ENCODE measurements at regions not wholly inside any gene's neighbourhood (a gene's known extent, or its start where the extent isn't known, plus 50 kb on each side); places are given as distances from the start of the nearest gene placed in this dataset.

DNA sequence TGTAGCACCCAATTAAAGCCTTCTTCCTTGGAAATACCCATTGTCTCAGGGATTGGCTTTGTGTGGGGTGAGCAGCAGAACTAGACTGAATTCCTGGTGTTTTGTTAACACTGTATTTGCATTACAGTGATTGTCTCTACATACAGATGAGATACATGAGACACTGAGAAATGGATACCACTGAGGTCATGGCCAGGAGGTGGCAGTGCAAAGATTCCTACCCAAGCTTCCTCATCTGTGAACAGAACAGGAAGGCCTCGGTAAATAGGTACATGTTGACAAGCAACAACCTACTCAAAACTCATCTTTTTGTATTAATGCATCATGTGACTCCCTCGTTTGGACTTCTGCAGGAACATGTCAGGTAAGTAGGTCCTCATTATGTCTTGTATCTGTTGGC is 445.8 kb upstream of the RGPD4 start:
- no peaks in the 10 kb centered on the region for H4K20me1 ChIP-seq (ENCODE audit: control insufficient read depth, insufficient read depth, insufficient read length)
- H2AFZ ChIP-seq (ENCODE audit: low read length): no peak overlapping the region
- no peak overlapping the region for H3K4me2 ChIP-seq (ENCODE audit: insufficient read depth, insufficient read length, low read length)
- WGBS (ENCODE audit: extremely low coverage, insufficient read length, low lambda C conversion rate): no CpG with 5 or more reads among the region's 2 CpGs
- 0 out of 7 replicates have a peak overlapping the region, but pooled peaks of 1 of the 3 experiments have one; percentile 52 for H3K27ac Mint-ChIP-seq
- H3K27me3 Mint-ChIP-seq (ENCODE audit: low read depth): no peaks in the 10 kb centered on the region
- H2BK12ac ChIP-seq (ENCODE audit: insufficient read length, low read depth, low read length): no peak overlapping the region
- H3K9ac ChIP-seq (ENCODE audit: extremely low read depth, insufficient read length, low read length): no peak overlapping the region
- H3K23me2 ChIP-seq (ENCODE audit: insufficient read length, low read depth, low read length, poor library complexity, severe bottlenecking): no peaks in the 10 kb centered on the region
- H3K27me3 ChIP-seq (ENCODE audit: insufficient read depth, low read length): no peaks in the 10 kb centered on the region
- H4K91ac ChIP-seq (ENCODE audit: insufficient read length, low read depth, low read length): no peak overlapping the region
- H4K8ac ChIP-seq (replicated peaks; ENCODE audit: insufficient read length, low read depth, low read length): no peak overlapping the region
- H3K56ac ChIP-seq (ENCODE audit: insufficient read length, low read depth, low read length): no peak overlapping the region
- H3K4me3 Mint-ChIP-seq: no peak overlapping the region
- H3K4ac ChIP-seq (ENCODE audit: low read depth, low read length): no peak overlapping the region
- peaks cover 16 to 22% of the 10 kb centered on the region in 2 experiments for H3K9me3 Mint-ChIP-seq
- no peak overlapping the region for H3K23ac ChIP-seq (ENCODE audit: insufficient read length, low read depth, low read length)
- no peak overlapping the region for H3K14ac ChIP-seq (ENCODE audit: insufficient read depth, low read length)
- no peak overlapping the region for H2BK5ac ChIP-seq (ENCODE audit: insufficient read length, low read length)
- H2BK20ac ChIP-seq (ENCODE audit: low read depth, low read length, poor library complexity, severe bottlenecking): no peak overlapping the region
- peaks cover 12% of the 10 kb centered on the region for H3K9me3 ChIP-seq (ENCODE audit: control insufficient read depth, low read depth, low read length)
- TF ChIP-seq, protein P1, sequence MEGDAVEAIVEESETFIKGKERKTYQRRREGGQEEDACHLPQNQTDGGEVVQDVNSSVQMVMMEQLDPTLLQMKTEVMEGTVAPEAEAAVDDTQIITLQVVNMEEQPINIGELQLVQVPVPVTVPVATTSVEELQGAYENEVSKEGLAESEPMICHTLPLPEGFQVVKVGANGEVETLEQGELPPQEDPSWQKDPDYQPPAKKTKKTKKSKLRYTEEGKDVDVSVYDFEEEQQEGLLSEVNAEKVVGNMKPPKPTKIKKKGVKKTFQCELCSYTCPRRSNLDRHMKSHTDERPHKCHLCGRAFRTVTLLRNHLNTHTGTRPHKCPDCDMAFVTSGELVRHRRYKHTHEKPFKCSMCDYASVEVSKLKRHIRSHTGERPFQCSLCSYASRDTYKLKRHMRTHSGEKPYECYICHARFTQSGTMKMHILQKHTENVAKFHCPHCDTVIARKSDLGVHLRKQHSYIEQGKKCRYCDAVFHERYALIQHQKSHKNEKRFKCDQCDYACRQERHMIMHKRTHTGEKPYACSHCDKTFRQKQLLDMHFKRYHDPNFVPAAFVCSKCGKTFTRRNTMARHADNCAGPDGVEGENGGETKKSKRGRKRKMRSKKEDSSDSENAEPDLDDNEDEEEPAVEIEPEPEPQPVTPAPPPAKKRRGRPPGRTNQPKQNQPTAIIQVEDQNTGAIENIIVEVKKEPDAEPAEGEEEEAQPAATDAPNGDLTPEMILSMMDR (conservative IDR thresholded peaks at IDR 0.05): no peak
- no peak overlapping the region for H3K18ac ChIP-seq (ENCODE audit: insufficient read length, low read depth, low read length)
- no peak overlapping the region for H3T11ph ChIP-seq (ENCODE audit: low read length)
- peaks cover 4 to 17% (median 12%) of the 10 kb centered on the region in 3 experiments for H3K36me3 Mint-ChIP-seq (ENCODE audit: insufficient read depth in 1 of 3, low read depth in 3 of 3)
- H3K27ac ChIP-seq (ENCODE audit: insufficient read length, low read depth, low read length): no peak overlapping the region
- no peak for DNase-seq
- no peaks in the 10 kb centered on the region for H3K4me1 Mint-ChIP-seq
- no peaks in the 10 kb centered on the region for H3K79me1 ChIP-seq (ENCODE audit: insufficient read depth, low read depth, low read length, poor library complexity, severe bottlenecking)
- H3K79me2 ChIP-seq (ENCODE audit: insufficient read depth, low read length): no peaks in the 10 kb centered on the region
- H2BK120ac ChIP-seq (ENCODE audit: low read depth, low read length, poor library complexity, severe bottlenecking): no peak overlapping the region
- no peaks in the 10 kb centered on the region for H3K4me1 ChIP-seq (ENCODE audit: insufficient read depth, low read length)
- no peak overlapping the region for H2AK5ac ChIP-seq (ENCODE audit: insufficient read length, low read length)
- H4K5ac ChIP-seq (ENCODE audit: insufficient read length, low read depth, low read length): no peak overlapping the region
- H2BK15ac ChIP-seq (ENCODE audit: low read depth, low read length): no peak overlapping the region

All from H9 (cell line).